ENCODE measurements at regions not wholly inside any gene's neighbourhood (a gene's known extent, or its start where the extent isn't known, plus 50 kb on each side); places are given as distances from the start of the nearest gene placed in this dataset.

DNA sequence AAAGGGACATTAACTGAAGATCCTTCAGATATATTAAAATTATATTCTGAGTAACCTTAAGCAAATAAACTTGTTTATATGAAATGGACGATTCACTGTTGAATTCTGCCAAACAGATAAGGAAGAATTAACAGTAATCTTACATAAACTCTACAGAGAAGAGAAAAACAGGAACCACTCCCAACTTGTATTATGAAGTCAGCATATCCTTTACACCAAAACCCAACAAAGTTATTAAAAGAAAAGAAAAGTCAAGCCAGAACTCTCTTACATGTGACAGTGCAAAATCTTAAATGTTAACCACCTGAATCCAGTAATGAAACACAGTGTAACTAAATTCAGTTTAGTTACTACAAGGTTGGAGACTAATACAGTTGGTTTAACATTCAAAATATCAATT, 185.8 kb downstream of the DEPDC1B start:
- no peak for TF ChIP-seq ZFX (IDR thresholded peaks at IDR 0.05)
- TF ChIP-seq, protein P1, sequence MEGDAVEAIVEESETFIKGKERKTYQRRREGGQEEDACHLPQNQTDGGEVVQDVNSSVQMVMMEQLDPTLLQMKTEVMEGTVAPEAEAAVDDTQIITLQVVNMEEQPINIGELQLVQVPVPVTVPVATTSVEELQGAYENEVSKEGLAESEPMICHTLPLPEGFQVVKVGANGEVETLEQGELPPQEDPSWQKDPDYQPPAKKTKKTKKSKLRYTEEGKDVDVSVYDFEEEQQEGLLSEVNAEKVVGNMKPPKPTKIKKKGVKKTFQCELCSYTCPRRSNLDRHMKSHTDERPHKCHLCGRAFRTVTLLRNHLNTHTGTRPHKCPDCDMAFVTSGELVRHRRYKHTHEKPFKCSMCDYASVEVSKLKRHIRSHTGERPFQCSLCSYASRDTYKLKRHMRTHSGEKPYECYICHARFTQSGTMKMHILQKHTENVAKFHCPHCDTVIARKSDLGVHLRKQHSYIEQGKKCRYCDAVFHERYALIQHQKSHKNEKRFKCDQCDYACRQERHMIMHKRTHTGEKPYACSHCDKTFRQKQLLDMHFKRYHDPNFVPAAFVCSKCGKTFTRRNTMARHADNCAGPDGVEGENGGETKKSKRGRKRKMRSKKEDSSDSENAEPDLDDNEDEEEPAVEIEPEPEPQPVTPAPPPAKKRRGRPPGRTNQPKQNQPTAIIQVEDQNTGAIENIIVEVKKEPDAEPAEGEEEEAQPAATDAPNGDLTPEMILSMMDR (conservative IDR thresholded peaks at IDR 0.05), result no peak
- no peak overlapping the region for H3K27ac ChIP-seq

DNA sequence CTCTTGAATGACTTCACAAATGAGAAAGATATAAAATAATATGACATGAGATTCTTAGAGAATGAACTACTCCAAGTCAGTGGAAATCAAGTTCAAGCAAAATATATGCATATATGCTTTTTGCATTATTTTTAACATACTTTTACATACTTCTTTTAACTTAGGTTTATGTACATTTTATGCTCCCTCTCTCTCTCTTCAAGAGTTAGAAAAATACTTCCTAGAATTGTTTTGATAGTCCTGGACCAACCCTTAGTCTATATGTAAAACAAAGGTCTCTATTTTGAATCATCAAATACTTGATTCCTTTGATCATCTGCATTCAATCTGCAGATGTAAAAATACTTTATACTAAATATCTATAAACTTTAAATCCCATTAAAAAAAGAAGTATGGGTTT, 187.8 kb downstream of the DEPDC1B start:
- no peak for TF ChIP-seq ZFX (IDR thresholded peaks at IDR 0.05)
- TF ChIP-seq, protein P1 (conservative IDR thresholded peaks at IDR 0.05), result no peak
- H3K27ac ChIP-seq, result no peak overlapping the region

DNA sequence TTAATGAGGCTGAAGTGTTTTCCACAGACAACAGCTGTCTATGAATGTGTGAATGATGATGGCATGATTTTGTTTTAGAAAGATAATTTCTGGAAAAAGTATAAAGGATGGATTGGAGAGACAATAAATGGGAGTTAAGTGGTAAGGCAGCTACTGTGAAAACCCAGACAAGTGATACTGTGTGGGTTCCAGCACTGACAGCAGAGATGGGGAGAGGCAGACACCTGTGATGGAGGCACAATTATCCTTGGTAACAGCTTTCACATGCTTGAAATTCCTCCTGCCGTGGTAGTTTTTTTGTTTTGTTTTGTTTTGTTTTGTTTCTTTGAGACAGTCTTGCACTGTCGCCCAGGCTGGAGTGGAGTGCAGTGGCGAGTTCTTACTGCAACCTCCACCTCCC, 189.3 kb downstream of the DEPDC1B start:
- TF ChIP-seq, protein P1 (conservative IDR thresholded peaks at IDR 0.05), result no peak
- no peak for TF ChIP-seq ZFX (IDR thresholded peaks at IDR 0.05)
- no peak overlapping the region for H3K27ac ChIP-seq

DNA sequence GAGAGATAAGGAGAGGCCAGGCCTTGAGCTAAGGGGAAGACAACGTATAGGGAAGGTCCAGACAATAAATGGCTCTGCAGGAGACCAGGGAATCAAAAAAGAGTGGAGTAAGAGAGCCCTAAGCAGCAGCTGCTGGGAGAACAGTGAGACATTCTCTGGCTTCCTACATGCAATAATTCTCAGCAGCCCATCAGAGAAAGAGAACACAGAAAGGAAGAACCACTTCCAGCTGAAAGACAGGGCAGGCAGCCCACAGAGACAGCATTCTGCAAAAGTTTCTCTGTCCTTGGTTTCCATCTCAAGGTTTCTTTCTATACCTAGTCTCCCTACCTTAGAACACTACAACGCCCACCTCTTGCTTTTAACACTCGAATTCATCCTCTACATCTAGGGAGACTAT, 189.9 kb downstream of the DEPDC1B start:
- no peak overlapping the region for H3K27ac ChIP-seq

GRCh38 chr5:60509519-60509918, 190.4 kb downstream of the DEPDC1B start:
- no peak for TF ChIP-seq ZFX (IDR thresholded peaks at IDR 0.05)
- TF ChIP-seq, protein P1 (conservative IDR thresholded peaks at IDR 0.05), result no peak
- no peak overlapping the region for H3K27ac ChIP-seq

More for the DNA sequence above, 189.9 kb downstream of the DEPDC1B start:
- TF ChIP-seq ZFX (IDR thresholded peaks at IDR 0.05), result no peak
- TF ChIP-seq, protein P1 (conservative IDR thresholded peaks at IDR 0.05), result no peak

GRCh38 chr5:60507687-60508086, 192.3 kb downstream of the DEPDC1B start:
- H3K27ac ChIP-seq, result no peak overlapping the region
- TF ChIP-seq ZFX (IDR thresholded peaks at IDR 0.05), result no peak
- TF ChIP-seq, protein P1 (conservative IDR thresholded peaks at IDR 0.05), result no peak

GRCh38 chr5:60505373-60506171, 194.4 kb downstream of the DEPDC1B start:
- no peak overlapping the region for H3K27ac ChIP-seq
- TF ChIP-seq, protein P1 (conservative IDR thresholded peaks at IDR 0.05), result no peak
- no peak for TF ChIP-seq ZFX (IDR thresholded peaks at IDR 0.05)

All from C4-2B (cell line).